ENCODE measurements at regions not wholly inside any gene's neighbourhood (a gene's known extent, or its start where the extent isn't known, plus 50 kb on each side); places are given as distances from the start of the nearest gene placed in this dataset.

DNA sequence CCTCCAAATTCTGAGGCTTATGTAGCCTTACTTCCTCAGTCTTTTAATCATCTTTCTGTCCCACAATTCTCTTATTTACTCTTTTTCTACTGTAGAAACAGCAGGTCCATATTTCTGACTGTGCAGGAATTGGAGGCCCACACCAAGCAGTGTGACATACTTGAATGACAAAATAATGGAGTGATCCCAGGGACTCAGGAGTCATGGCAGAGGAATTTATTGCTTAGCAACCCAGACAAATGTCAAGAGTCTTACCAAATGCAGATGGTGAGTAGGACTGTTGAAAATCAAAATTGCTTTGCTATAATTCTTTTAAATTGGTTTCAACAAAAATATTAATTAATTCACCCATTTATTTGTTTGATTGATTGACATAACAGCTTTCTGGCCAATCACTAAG, 59.9 kb downstream of the HTR1B start:
- Mint-ChIP-seq H3K27ac (no peak overlapping the region), H3K4me1 (no peaks in the 10 kb centered on the region), H3K27me3 (no peaks in the 10 kb centered on the region), H3K36me3 (no peaks in the 10 kb centered on the region), H3K4me3 (no peak overlapping the region), H3K9me3 (peaks cover 0 to 5% (median 2%) of the 10 kb centered on the region in 8 donors)
- no peak overlapping the region for H3K4me3 ChIP-seq (ENCODE audit: low read length in 2 of 2)
- no peak overlapping the region for H3K27ac ChIP-seq (ENCODE audit: low read depth, low read length)
- POLR2A ChIA-PET (ENCODE audit: partially characterized antibody), result no interaction called here
- no peaks in the 10 kb centered on the region for H3K36me3 ChIP-seq (ENCODE audit: insufficient read depth, low read length)
- H3K4me1 ChIP-seq (ENCODE audit: insufficient read depth, low read length), result no peaks in the 10 kb centered on the region
- H3K9me3 ChIP-seq (ENCODE audit: control insufficient read depth in 1 of 2, low read length in 2 of 2), result no peaks in the 10 kb centered on the region
- CTCF ChIA-PET (ENCODE audit: partially characterized antibody), result no interaction called here
- H3K27me3 ChIP-seq (ENCODE audit: insufficient read depth, low read length), result no peaks in the 10 kb centered on the region
- intact Hi-C loops (cut with micrococcal nuclease), result no loop called here
- DNase-seq, result no peak

DNA sequence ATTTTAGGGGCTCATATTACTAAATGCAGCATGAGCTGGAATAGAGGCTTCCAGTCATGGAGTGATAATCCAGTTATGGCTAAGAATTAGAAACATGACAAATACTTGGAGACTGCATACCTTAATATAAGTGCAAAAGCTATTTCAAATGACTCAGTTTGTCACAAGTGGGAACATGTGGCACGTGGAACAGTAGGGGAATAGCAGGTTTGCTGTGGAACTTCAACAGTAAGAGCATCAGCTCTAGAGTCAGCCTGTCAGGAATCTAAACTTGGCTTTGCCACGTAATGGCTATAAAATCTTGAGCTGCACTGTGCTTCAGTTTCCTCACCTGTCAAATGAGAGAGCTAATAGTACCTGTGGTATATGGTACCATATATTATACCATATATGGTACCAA, 62.1 kb downstream of the HTR1B start:
- Histone ChIP-seq H3K4me1 (ENCODE audit: insufficient read depth, low read length) (no peaks in the 10 kb centered on the region), H3K36me3 (ENCODE audit: insufficient read depth, low read length) (no peaks in the 10 kb centered on the region), H3K4me3 (ENCODE audit: low read length in 2 of 2) (no peak overlapping the region), H3K9me3 (ENCODE audit: control insufficient read depth in 1 of 2, low read length in 2 of 2) (no peaks in the 10 kb centered on the region), H3K27me3 (ENCODE audit: insufficient read depth, low read length) (no peaks in the 10 kb centered on the region), H3K27ac (ENCODE audit: low read depth, low read length) (no peak overlapping the region)
- no peaks in the 10 kb centered on the region for H3K4me1 Mint-ChIP-seq
- H3K36me3 Mint-ChIP-seq, result no peaks in the 10 kb centered on the region
- peaks cover 0 to 8% (median 2%) of the 10 kb centered on the region in 8 donors for H3K9me3 Mint-ChIP-seq
- ChIA-PET CTCF (ENCODE audit: partially characterized antibody) (no interaction called here), POLR2A (ENCODE audit: partially characterized antibody) (no interaction called here)
- no peak overlapping the region for H3K27ac Mint-ChIP-seq
- no peak overlapping the region for H3K4me3 Mint-ChIP-seq
- DNase-seq, result no peak
- intact Hi-C loops (cut with micrococcal nuclease), result no loop called here
- H3K27me3 Mint-ChIP-seq, result no peaks in the 10 kb centered on the region

GRCh38 chr6:77397561-77397960, 65.7 kb downstream of the HTR1B start:
- no peaks in the 10 kb centered on the region for H3K27me3 ChIP-seq (ENCODE audit: insufficient read depth, low read length)
- Mint-ChIP-seq H3K4me1 (no peaks in the 10 kb centered on the region), H3K9me3 (peaks cover 0 to 8% (median 2%) of the 10 kb centered on the region in 8 donors), H3K4me3 (no peak overlapping the region), H3K27me3 (no peaks in the 10 kb centered on the region), H3K27ac (no peak overlapping the region), H3K36me3 (no peaks in the 10 kb centered on the region)
- H3K4me3 ChIP-seq (ENCODE audit: low read length in 2 of 2), result no peak overlapping the region
- ChIA-PET POLR2A (ENCODE audit: partially characterized antibody) (no interaction called here), CTCF (ENCODE audit: partially characterized antibody) (no interaction called here)
- H3K4me1 ChIP-seq (ENCODE audit: insufficient read depth, low read length), result no peaks in the 10 kb centered on the region
- no peak overlapping the region for H3K27ac ChIP-seq (ENCODE audit: low read depth, low read length)
- DNase-seq, result no peak
- intact Hi-C loops (cut with micrococcal nuclease), result no loop called here
- no peaks in the 10 kb centered on the region for H3K36me3 ChIP-seq (ENCODE audit: insufficient read depth, low read length)
- no peaks in the 10 kb centered on the region for H3K9me3 ChIP-seq (ENCODE audit: control insufficient read depth in 1 of 2, low read length in 2 of 2)

GRCh38 chr6:77389402-77389801, 73.9 kb downstream of the HTR1B start:
- DNase-seq, result no peak
- ChIA-PET POLR2A (ENCODE audit: partially characterized antibody) (no interaction called here), CTCF (ENCODE audit: partially characterized antibody) (no interaction called here)
- no peaks in the 10 kb centered on the region for H3K4me1 Mint-ChIP-seq
- no peaks in the 10 kb centered on the region for H3K27me3 Mint-ChIP-seq
- Histone ChIP-seq H3K36me3 (ENCODE audit: insufficient read depth, low read length) (no peaks in the 10 kb centered on the region), H3K9me3 (ENCODE audit: control insufficient read depth in 1 of 2, low read length in 2 of 2) (no peaks in the 10 kb centered on the region), H3K4me1 (ENCODE audit: insufficient read depth, low read length) (no peaks in the 10 kb centered on the region), H3K27ac (ENCODE audit: low read depth, low read length) (no peak overlapping the region), H3K4me3 (ENCODE audit: low read length in 2 of 2) (no peak overlapping the region), H3K27me3 (ENCODE audit: insufficient read depth, low read length) (no peaks in the 10 kb centered on the region)
- H3K9me3 Mint-ChIP-seq, result peaks cover 0 to 5% (median 1%) of the 10 kb centered on the region in 8 donors
- no peaks in the 10 kb centered on the region for H3K36me3 Mint-ChIP-seq
- H3K4me3 Mint-ChIP-seq, result no peak overlapping the region
- no peak overlapping the region for H3K27ac Mint-ChIP-seq
- intact Hi-C loops (cut with micrococcal nuclease), result no loop called here

GRCh38 chr6:77383026-77383425, 80.3 kb downstream of the HTR1B start:
- H3K4me1 ChIP-seq (ENCODE audit: insufficient read depth, low read length), result no peaks in the 10 kb centered on the region
- Mint-ChIP-seq H3K27me3 (no peaks in the 10 kb centered on the region), H3K27ac (no peak overlapping the region), H3K4me1 (no peaks in the 10 kb centered on the region), H3K4me3 (no peak overlapping the region), H3K36me3 (no peaks in the 10 kb centered on the region), H3K9me3 (peaks cover 0 to 9% (median 3%) of the 10 kb centered on the region in 8 donors)
- H3K4me3 ChIP-seq (ENCODE audit: low read length in 2 of 2), result no peak overlapping the region
- no peaks in the 10 kb centered on the region for H3K9me3 ChIP-seq (ENCODE audit: control insufficient read depth in 1 of 2, low read length in 2 of 2)
- POLR2A ChIA-PET (ENCODE audit: partially characterized antibody), result no interaction called here
- CTCF ChIA-PET (ENCODE audit: partially characterized antibody), result no interaction called here
- H3K27ac ChIP-seq (ENCODE audit: low read depth, low read length), result no peak overlapping the region
- DNase-seq, result no peak
- H3K36me3 ChIP-seq (ENCODE audit: insufficient read depth, low read length), result no peaks in the 10 kb centered on the region
- intact Hi-C loops (cut with micrococcal nuclease), result no loop called here
- H3K27me3 ChIP-seq (ENCODE audit: insufficient read depth, low read length), result no peaks in the 10 kb centered on the region

- POLR2A ChIA-PET (ENCODE audit: partially characterized antibody), result no interaction called here
- Mint-ChIP-seq H3K27me3 (peaks cover 1% of the 10 kb centered on the region in 2 donors), H3K4me1 (no peaks in the 10 kb centered on the region), H3K36me3 (no peaks in the 10 kb centered on the region), H3K4me3 (no peak overlapping the region), H3K27ac (no peak overlapping the region), H3K9me3 (peaks cover 0 to 7% (median 1%) of the 10 kb centered on the region in 8 donors)
- H3K36me3 ChIP-seq (ENCODE audit: insufficient read depth, low read length), result no peaks in the 10 kb centered on the region
- no peaks in the 10 kb centered on the region for H3K9me3 ChIP-seq (ENCODE audit: control insufficient read depth in 1 of 2, low read length in 2 of 2)
- no peak overlapping the region for H3K27ac ChIP-seq (ENCODE audit: low read depth, low read length)
- no peaks in the 10 kb centered on the region for H3K27me3 ChIP-seq (ENCODE audit: insufficient read depth, low read length)
- CTCF ChIA-PET (ENCODE audit: partially characterized antibody), result no interaction called here
- no peak for DNase-seq
- no peak overlapping the region for H3K4me3 ChIP-seq (ENCODE audit: low read length in 2 of 2)
- intact Hi-C loops (cut with micrococcal nuclease), result no loop called here
- H3K4me1 ChIP-seq (ENCODE audit: insufficient read depth, low read length), result no peaks in the 10 kb centered on the region
Measured at GRCh38 chr6:77373955-77374354, 89.3 kb downstream of the HTR1B start.

DNA sequence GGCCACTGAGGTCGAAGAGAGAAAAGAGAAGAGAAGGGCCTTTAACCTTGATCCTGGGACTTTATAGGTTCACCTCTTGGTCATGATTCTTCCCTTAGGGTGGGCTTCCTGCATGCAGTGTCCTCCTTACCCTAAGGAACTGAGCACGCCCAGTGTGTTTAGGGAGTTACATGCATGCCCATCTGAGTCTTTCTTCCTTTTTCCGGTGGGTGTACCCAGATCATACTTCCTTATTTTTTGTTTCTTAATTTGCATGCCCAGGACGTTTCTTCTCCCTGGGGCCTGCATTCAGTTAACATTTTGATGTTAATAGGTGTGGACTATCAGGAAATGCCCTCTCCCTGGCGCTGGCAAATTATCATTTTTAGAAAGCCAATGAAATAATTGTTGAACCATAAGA, 91.5 kb downstream of the HTR1B start:
- no peaks in the 10 kb centered on the region for H3K4me1 Mint-ChIP-seq
- ChIA-PET POLR2A (ENCODE audit: partially characterized antibody) (no interaction called here), CTCF (ENCODE audit: partially characterized antibody) (no interaction called here)
- Histone ChIP-seq H3K27ac (ENCODE audit: low read depth, low read length) (no peak overlapping the region), H3K36me3 (ENCODE audit: insufficient read depth, low read length) (no peaks in the 10 kb centered on the region), H3K4me1 (ENCODE audit: insufficient read depth, low read length) (no peaks in the 10 kb centered on the region), H3K4me3 (ENCODE audit: low read length in 2 of 2) (no peak overlapping the region), H3K9me3 (ENCODE audit: control insufficient read depth in 1 of 2, low read length in 2 of 2) (no peaks in the 10 kb centered on the region), H3K27me3 (ENCODE audit: insufficient read depth, low read length) (no peaks in the 10 kb centered on the region)
- DNase-seq, result no peak
- intact Hi-C loops (cut with micrococcal nuclease), result no loop called here
- H3K9me3 Mint-ChIP-seq, result peaks cover 0 to 7% (median under 1%) of the 10 kb centered on the region in 8 donors
- H3K27me3 Mint-ChIP-seq, result peaks cover 1% of the 10 kb centered on the region in 2 donors
- H3K36me3 Mint-ChIP-seq, result no peaks in the 10 kb centered on the region
- H3K27ac Mint-ChIP-seq, result no peak overlapping the region
- no peak overlapping the region for H3K4me3 Mint-ChIP-seq

DNA sequence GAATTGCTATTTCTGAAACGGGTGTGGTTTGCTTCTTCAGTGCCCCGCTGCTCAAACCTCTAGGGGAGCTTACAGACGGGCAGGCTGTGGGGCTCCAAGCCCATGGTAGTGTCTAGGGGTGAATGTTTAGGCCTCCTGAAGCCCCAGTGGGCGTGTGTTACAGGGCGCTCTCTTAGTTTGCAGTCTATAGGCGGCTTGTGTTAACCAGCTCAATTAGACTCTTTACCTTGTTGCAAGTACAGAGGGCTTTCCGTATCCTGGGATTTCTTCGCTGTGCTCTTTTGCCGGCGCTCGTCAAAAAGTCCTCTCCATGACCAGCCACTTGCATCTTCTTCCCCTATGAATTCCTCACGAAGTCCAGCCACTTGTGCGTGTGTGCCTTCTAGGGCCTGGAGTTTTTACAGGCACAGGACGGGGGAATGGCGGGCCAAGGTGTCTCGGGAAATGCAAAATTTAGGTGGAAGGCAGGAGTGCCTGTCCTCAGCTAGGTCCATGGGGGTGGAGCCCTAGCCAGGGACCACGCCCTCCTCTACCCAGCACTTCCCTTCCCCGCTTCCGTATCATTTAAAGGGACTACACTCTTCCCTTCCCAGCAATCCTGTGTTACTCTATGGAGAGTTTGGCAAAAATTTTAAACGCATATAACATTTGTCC, 94.5 kb downstream of the HTR1B start:
- no peak overlapping the region for H3K4me3 ChIP-seq (ENCODE audit: low read length in 2 of 2)
- no peak overlapping the region for H3K27ac ChIP-seq (ENCODE audit: low read depth, low read length)
- ChIA-PET POLR2A (ENCODE audit: partially characterized antibody) (no interaction called here), CTCF (ENCODE audit: partially characterized antibody) (no interaction called here)
- H3K4me1 ChIP-seq (ENCODE audit: insufficient read depth, low read length), result no peaks in the 10 kb centered on the region
- no peaks in the 10 kb centered on the region for H3K27me3 ChIP-seq (ENCODE audit: insufficient read depth, low read length)
- no peaks in the 10 kb centered on the region for H3K9me3 ChIP-seq (ENCODE audit: control insufficient read depth in 1 of 2, low read length in 2 of 2)
- intact Hi-C loops (cut with micrococcal nuclease), result no loop called here
- Mint-ChIP-seq H3K4me3 (no peak overlapping the region), H3K36me3 (no peaks in the 10 kb centered on the region), H3K9me3 (peaks cover 0 to 9% (median 2%) of the 10 kb centered on the region in 8 donors), H3K4me1 (no peaks in the 10 kb centered on the region), H3K27ac (no peak overlapping the region), H3K27me3 (peaks cover 1% of the 10 kb centered on the region in 2 donors)
- H3K36me3 ChIP-seq (ENCODE audit: insufficient read depth, low read length), result no peaks in the 10 kb centered on the region
- no peak for DNase-seq

Measured in CD4-positive, alpha-beta memory T cell (primary cell).